GDM1 (cell line): ENCODE measurements at regions not wholly inside any gene's neighbourhood (a gene's known extent, or its start where the extent isn't known, plus 50 kb on each side); places are given as distances from the start of the nearest gene placed in this dataset.
"Not testable (repeated sequence)": the region's sequence is repeated elsewhere in the genome, so short reads cannot be mapped to it uniquely, and the experiment has no call there.

Experiments
- DNase-seq: peaks from one replicate; lab custom pipeline; 2025; lab: John Stamatoyannopoulos, UW

GRCh38 chr7:85424298-85424697 lies 237.4 kb upstream of the SEMA3D start:
- DNase-seq: no peak

- no peak for DNase-seq
Observed at GRCh38 chr7:85423209-85423895, 236.5 kb upstream of the SEMA3D start.

- no peak for DNase-seq
Observed at GRCh38 chr7:85415743-85416142, 228.9 kb upstream of the SEMA3D start.

GRCh38 chr7:85413718-85414117 lies 226.9 kb upstream of the SEMA3D start:
- no peak for DNase-seq

- no peak for DNase-seq
Observed at GRCh38 chr7:85412912-85413311, 226.1 kb upstream of the SEMA3D start.

GRCh38 chr7:85407391-85407790 lies 220.5 kb upstream of the SEMA3D start:
- no peak for DNase-seq

- no peak for DNase-seq
Observed at GRCh38 chr7:85405016-85405902, 218.4 kb upstream of the SEMA3D start.

GRCh38 chr7:85396676-85397075 lies 209.8 kb upstream of the SEMA3D start:
- DNase-seq: no peak

- DNase-seq: no peak
Observed at GRCh38 chr7:85392789-85393188, 205.9 kb upstream of the SEMA3D start.

GRCh38 chr7:85392326-85392725 lies 205.5 kb upstream of the SEMA3D start:
- DNase-seq: no peak

- no peak for DNase-seq
Observed at GRCh38 chr7:85386460-85386859, 199.6 kb upstream of the SEMA3D start.

- DNase-seq: no peak
Observed at GRCh38 chr7:85384392-85384791, 197.5 kb upstream of the SEMA3D start.

- no peak for DNase-seq
Observed at GRCh38 chr7:85381212-85381611, 194.4 kb upstream of the SEMA3D start.

GRCh38 chr7:85376589-85376988 lies 189.7 kb upstream of the SEMA3D start:
- DNase-seq: no peak

GRCh38 chr7:85356916-85357315 lies 170.1 kb upstream of the SEMA3D start:
- no peak for DNase-seq

- DNase-seq: no peak
Observed at GRCh38 chr7:85343484-85343883, 156.6 kb upstream of the SEMA3D start.

- no peak for DNase-seq
Observed at GRCh38 chr7:85342781-85343180, 155.9 kb upstream of the SEMA3D start.

GRCh38 chr7:85341973-85342372 lies 155.1 kb upstream of the SEMA3D start:
- no peak for DNase-seq

- DNase-seq: no peak
Observed at GRCh38 chr7:85341121-85341520, 154.3 kb upstream of the SEMA3D start.

- no peak for DNase-seq
Observed at GRCh38 chr7:85336086-85336485, 149.2 kb upstream of the SEMA3D start.

GRCh38 chr7:85335113-85335512 lies 148.3 kb upstream of the SEMA3D start:
- DNase-seq: not testable (repeated sequence)

GRCh38 chr7:85328456-85328998 lies 141.7 kb upstream of the SEMA3D start:
- DNase-seq: no peak

GRCh38 chr7:85324145-85324799 lies 137.4 kb upstream of the SEMA3D start:
- DNase-seq: no peak
